8988T (cell line): ENCODE measurements at regions not wholly inside any gene's neighbourhood (a gene's known extent, or its start where the extent isn't known, plus 50 kb on each side); places are given as distances from the start of the nearest gene placed in this dataset.

Source experiments
- DNase-seq: peaks from one replicate; pipeline ENCODE4 v3.0.0; 2011

DNA sequence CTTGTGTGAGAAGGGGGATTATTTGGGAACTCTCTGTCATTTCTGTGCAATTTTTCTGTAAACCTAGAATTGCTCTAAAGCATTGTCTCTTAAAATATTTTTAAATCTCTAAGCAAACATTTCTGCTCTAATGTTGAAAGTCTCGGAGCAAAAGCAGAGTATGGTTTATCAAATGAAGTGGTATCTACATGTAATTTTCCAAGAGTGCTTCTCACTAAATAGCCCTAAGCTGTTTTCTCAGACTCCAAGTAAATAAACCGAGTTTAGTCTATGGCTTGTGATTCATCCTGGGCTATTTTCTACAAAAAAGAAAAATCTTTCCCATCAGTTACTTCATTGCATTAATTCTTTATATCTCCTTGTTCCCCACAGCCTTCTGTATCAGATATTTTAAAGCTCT lies 90.8 kb downstream of the METTL4 start:
- no peak for DNase-seq

DNA sequence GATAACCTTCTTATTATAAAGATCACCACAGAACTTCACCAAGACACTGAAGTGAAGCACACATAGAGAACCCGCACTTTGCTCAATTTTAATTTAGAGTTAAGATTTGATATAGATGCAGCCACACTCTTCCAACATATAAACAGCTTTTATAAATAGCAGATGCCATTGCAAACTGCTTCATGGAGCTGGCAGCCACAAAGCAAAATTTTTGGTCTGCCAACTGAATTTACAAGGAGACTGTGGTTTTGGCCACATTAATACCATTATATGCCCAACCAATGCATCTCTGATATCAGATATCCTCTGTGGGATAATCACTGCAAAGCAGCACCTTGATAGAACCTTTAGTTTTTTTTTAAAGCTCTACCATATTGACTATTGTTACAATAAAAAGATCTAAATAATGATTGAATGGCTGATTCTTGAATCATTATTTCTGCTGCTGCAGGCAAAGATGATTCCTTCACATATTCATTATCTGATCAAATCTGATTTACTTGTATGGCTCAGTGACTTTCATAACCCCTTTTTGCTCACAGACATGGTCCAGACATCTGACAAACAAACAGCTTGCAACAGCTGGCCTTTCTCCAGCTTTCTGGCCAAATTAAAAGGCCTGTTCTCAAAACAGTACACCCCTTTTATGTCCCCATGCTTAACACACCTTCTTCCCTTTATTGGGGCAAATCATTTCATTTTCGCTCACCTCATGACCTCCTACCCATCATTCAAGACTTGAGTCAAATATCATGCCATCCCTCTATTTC lies 88.4 kb downstream of the METTL4 start:
- DNase-seq, result no peak

DNA sequence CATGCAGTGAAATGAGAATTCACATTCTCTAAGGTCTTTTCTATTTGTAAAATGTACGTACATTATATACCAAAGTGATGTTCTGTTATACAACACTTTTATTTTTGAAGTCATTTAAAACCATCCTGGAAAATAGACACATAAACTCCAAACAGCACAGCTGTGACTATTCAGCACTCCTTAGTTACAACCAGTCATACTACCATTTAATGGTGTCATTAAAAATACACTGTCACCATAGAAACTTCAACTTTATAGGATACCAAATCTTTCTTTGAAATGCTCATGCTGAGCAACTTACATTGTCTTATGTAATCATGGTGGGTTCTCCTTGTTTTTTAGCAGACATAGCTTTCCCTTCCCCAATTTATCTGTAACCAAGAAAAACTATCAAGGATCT lies 85.3 kb downstream of the METTL4 start:
- DNase-seq, result no peak

DNA sequence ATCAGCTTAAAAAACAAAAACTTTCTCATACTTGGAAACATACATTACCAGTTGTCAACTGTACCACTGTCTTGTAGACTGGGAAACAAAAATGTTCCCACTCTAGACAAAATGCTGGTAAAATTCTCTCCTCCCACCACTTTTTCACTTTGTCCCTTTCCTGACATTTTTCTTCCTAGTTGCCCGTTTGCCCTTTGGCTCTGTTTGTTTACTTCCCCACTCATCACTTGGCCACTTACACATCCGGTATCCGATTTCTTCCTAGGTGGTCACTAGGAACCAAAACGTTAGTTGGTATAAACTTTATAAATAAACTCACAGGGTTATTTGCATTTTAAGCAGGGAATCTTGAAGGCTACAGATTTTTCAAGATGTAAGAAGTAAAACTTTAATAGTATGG lies 84.9 kb downstream of the METTL4 start:
- DNase-seq, result no peak
